Lung (tissue), 11 donors: ENCODE measurements at regions not wholly inside any gene's neighbourhood (a gene's known extent, or its start where the extent isn't known, plus 50 kb on each side); places are given as distances from the start of the nearest gene placed in this dataset.
A peak's percentile ranks its signal among the peaks of the same experiment; 100 is the strongest.

ENCODE experiments used
- ATAC-seq: fragments of 200-7000 bp; cut with Tn5 transposase; one replicate; pipeline ENCODE4 v1.9.1; 2020; ENCODE audit warnings: moderate number of reproducible peaks; ENCODE audit not compliant: insufficient read depth, low FRiP score
- DNase-seq, 3 donors: peaks; one replicate each; pipeline ENCODE4 v3.0.0-alpha.2; 2013 to 2017
- H3K27ac ChIP-seq, 2 donors: one replicate each; pipeline ENCODE4 v1.5.1; 2013; ENCODE audit warnings: mild to moderate bottlenecking in 2 of 2, moderate library complexity in 2 of 2, control low read depth in 1 of 2, inconsistent platforms in 1 of 2, low read depth in 1 of 2, low read length in 1 of 2
- H3K27me3 ChIP-seq, 3 donors: one replicate each; pipeline ENCODE4 v1.5.1; 2013; ENCODE audit warnings: low read length in 2 of 3; ENCODE audit not compliant: control insufficient read depth in 3 of 3, insufficient read depth in 3 of 3
- H3K36me3 ChIP-seq, 4 donors: one replicate each; pipeline ENCODE4 v1.5.1; 2013; ENCODE audit warnings: low read length in 4 of 4, mild to moderate bottlenecking in 1 of 4, moderate library complexity in 1 of 4; ENCODE audit not compliant: control insufficient read depth in 4 of 4, insufficient read depth in 4 of 4
- H3K4me1 ChIP-seq, 5 donors: one replicate each; pipeline ENCODE4 v1.5.1; 2013; ENCODE audit warnings: low read length in 5 of 5, mild to moderate bottlenecking in 2 of 5, moderate library complexity in 1 of 5; ENCODE audit not compliant: control insufficient read depth in 5 of 5, insufficient read depth in 5 of 5
- H3K4me3 ChIP-seq: one replicate; pipeline ENCODE4 v1.5.1; 2013; ENCODE audit warnings: mild to moderate bottlenecking, control low read depth, moderate library complexity
- H3K9ac ChIP-seq, 2 donors: one replicate each; pipeline ENCODE4 v1.5.1; 2013; ENCODE audit warnings: low read length in 2 of 2, control low read depth in 1 of 2; ENCODE audit not compliant: insufficient read depth in 1 of 2
- H3K9me3 ChIP-seq, 4 donors: one replicate each; pipeline ENCODE4 v1.5.1; 2013; ENCODE audit warnings: low read length in 3 of 4, mild to moderate bottlenecking in 1 of 4, moderate library complexity in 1 of 4; ENCODE audit not compliant: control insufficient read depth in 4 of 4, insufficient read depth in 3 of 4
- WGBS, 2 donors: extraction: QIAGEN DNeasy Blood & Tissue Kit; methylation state at CpG; one replicate each; pipeline ENCODE4 v1.1.7; 2013; 5-methylcytosine and 5-hydroxymethylcytosine counted together
- TF ChIP-seq, protein P1 (sequence below): IDR thresholded peaks from 2 replicates; pipeline ENCODE4 v1.5.1; 2012; ENCODE audit warnings: mild to moderate bottlenecking; ENCODE audit errors: control extremely low read depth, extremely low read depth
- donor health status: control.
- donor health status: control.
- donor health status: Bipolar disorder and iron deficiency.
- donor health status: healthy.
- donor health status: DM: yes; HTN: yes; CAD: no.

DNA sequence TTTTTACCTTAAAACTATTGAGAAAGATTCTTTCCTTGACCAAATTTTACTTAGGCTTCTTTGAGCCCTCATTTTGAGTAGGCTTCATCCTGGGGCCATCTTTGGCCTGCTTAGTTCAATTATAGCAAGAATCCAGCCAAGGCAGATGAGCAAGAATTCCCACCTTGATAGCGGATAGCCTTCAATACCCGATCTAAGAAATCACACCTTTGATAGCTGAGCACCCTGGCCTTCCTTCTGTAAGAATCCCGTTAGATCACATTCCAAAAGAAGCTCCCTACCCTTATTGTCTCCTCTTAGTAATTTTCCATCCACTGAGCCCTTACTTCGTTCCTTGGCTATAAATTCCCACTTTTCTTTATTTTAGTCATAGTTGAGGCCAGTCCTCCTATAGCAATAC lies 275.4 kb upstream of the ROBO1 start:
- Histone ChIP-seq H3K9ac (no peak overlapping the region), H3K4me1 (no peaks in the 10 kb centered on the region), H3K36me3 (no peaks in the 10 kb centered on the region), H3K9me3 (no peaks in the 10 kb centered on the region), H3K4me3 (no peak overlapping the region), H3K27me3 (no peaks in the 10 kb centered on the region), H3K27ac (no peak overlapping the region)
- DNase-seq (no peak), ATAC-seq (no peak)
- 79 to 85% methylated on average over 4 of the region's 4 CpGs for WGBS, 2 donors
- TF ChIP-seq, protein P1, sequence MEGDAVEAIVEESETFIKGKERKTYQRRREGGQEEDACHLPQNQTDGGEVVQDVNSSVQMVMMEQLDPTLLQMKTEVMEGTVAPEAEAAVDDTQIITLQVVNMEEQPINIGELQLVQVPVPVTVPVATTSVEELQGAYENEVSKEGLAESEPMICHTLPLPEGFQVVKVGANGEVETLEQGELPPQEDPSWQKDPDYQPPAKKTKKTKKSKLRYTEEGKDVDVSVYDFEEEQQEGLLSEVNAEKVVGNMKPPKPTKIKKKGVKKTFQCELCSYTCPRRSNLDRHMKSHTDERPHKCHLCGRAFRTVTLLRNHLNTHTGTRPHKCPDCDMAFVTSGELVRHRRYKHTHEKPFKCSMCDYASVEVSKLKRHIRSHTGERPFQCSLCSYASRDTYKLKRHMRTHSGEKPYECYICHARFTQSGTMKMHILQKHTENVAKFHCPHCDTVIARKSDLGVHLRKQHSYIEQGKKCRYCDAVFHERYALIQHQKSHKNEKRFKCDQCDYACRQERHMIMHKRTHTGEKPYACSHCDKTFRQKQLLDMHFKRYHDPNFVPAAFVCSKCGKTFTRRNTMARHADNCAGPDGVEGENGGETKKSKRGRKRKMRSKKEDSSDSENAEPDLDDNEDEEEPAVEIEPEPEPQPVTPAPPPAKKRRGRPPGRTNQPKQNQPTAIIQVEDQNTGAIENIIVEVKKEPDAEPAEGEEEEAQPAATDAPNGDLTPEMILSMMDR = no peak

DNA sequence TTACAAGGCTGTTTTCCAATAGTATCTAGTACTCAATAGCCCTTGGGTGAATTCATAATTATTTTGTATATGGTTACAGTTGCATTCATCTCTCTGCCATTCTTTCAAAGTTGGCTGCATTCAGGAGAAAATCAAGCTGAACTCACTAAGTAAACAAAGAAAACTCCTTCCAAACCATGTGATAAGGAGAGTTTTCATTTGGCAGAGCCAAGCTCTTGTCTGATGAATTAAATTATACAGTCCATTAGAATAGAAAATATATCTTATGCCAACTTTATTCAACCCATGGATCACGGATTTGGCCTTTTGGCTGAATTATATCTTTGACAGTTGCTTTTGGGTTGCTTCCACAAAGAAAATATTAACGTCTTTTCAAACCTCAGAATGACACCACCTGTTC lies 272.3 kb upstream of the ROBO1 start:
- Histone ChIP-seq H3K27ac (no peak overlapping the region), H3K36me3 (no peaks in the 10 kb centered on the region), H3K9me3 (no peaks in the 10 kb centered on the region), H3K4me3 (no peak overlapping the region), H3K27me3 (no peaks in the 10 kb centered on the region), H3K9ac (no peak overlapping the region), H3K4me1 (peaks cover 0 to 8% (median 0%) of the 10 kb centered on the region in 5 donors)
- no peak for ATAC-seq
- 57 to 69% methylated on average over 2 of the region's 2 CpGs for WGBS, 2 donors
- peak in 2 of 3 donors; percentile 33 to 56 for DNase-seq
- TF ChIP-seq, protein P1 = no peak

DNA sequence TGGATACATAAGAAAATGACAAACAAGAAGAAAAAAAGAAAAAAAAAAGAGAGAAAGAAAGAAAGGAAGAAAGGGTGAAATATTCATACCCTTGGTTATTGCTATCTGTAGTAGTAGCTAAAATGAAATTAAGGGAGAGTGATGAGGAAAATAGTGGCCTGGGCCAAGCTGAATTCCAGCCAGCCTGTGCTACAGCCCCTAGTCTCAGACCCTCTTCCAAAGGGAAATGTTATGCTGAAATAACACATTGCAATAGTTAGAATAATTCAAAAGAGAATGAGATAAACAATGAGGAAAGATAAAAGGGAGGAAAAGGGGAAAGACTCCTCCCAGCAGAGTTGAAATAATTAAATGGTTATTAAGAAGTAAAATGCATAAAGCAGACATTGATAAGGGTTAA lies 268.4 kb upstream of the ROBO1 start:
- Histone ChIP-seq H3K9me3 (no peaks in the 10 kb centered on the region), H3K36me3 (no peaks in the 10 kb centered on the region), H3K27ac (no peak overlapping the region), H3K4me3 (no peak overlapping the region), H3K9ac (no peak overlapping the region), H3K27me3 (no peaks in the 10 kb centered on the region), H3K4me1 (peaks cover 0 to 8% (median 0%) of the 10 kb centered on the region in 5 donors)
- no peak for ATAC-seq
- DNase-seq = peak; percentile 34 to 82 (median 67)
- TF ChIP-seq, protein P1 = no peak

DNA sequence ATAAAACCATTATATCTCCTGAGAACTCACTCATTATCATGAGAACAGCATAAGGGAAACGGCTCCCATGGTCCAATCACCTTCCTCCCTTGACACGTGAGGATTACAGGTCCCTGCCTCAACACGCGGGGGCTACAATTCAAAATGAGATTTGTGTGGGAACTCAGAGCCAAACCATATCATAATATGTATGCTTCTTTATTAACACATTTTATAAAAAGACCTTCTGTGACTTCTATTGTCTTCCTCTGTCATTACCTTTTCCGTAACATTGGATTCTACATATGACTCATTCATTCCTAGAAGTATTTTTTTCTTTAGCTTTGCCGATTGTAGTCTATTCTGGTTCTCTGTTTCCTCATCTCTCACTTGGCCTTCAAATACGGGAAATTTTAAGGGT lies 267.2 kb upstream of the ROBO1 start:
- H3K9me3 ChIP-seq = no peaks in the 10 kb centered on the region
- ATAC-seq = no peak

More for the DNA sequence above, 267.2 kb upstream of the ROBO1 start:
- H3K4me3 ChIP-seq = no peak overlapping the region
- no peak overlapping the region for H3K27ac ChIP-seq
- H3K4me1 ChIP-seq = peaks cover 0 to 8% (median 0%) of the 10 kb centered on the region in 5 donors
- no peak overlapping the region for H3K9ac ChIP-seq
- no peaks in the 10 kb centered on the region for H3K27me3 ChIP-seq
- no peaks in the 10 kb centered on the region for H3K36me3 ChIP-seq
- 85 to 88% methylated on average over 7 of the region's 7 CpGs for WGBS, 2 donors
- no peak for DNase-seq
- TF ChIP-seq, protein P1 = no peak
